Smooth muscle cell (in vitro differentiated cells): ENCODE measurements at regions not wholly inside any gene's neighbourhood (a gene's known extent, or its start where the extent isn't known, plus 50 kb on each side); places are given as distances from the start of the nearest gene placed in this dataset.

ENCODE experiments used
- DNase-seq: peaks from one replicate; lab custom pipeline; 2025; ENCODE audit not compliant: unreplicated experiment; lab: John Stamatoyannopoulos, UW
- H2AFZ ChIP-seq: fragments of 200-600 bp; sonication (generic); 2 replicates; pipeline ENCODE4 v1.6.0; 2016; ENCODE audit warnings: antibody characterized with exemption, low read depth, mild to moderate bottlenecking
- H3F3A ChIP-seq: fragments of 200-600 bp; sonication (generic); 2 replicates; pipeline ENCODE4 v1.6.0; 2017; ENCODE audit warnings: antibody characterized with exemption, low read depth
- H3K27ac ChIP-seq: fragments of 200-600 bp; sonication (generic); 2 replicates; pipeline ENCODE4 v1.5.1; 2016; ENCODE audit warnings: low read depth, mild to moderate bottlenecking
- H3K27me3 ChIP-seq: fragments of 200-600 bp; sonication (generic); 2 replicates; pipeline ENCODE4 v1.6.1; 2016; ENCODE audit warnings: low read depth, mild to moderate bottlenecking
- H3K36me3 ChIP-seq: fragments of 200-600 bp; sonication (generic); 2 replicates; pipeline ENCODE4 v1.5.1; 2016; ENCODE audit warnings: low read depth
- H3K4me1 ChIP-seq: fragments of 200-600 bp; sonication (generic); 2 replicates; pipeline ENCODE4 v1.5.1; 2016; ENCODE audit warnings: low read depth
- H3K4me2 ChIP-seq: fragments of 200-600 bp; sonication (generic); 2 replicates; pipeline ENCODE4 v1.6.0; 2016; ENCODE audit warnings: mild to moderate bottlenecking
- H3K4me3 ChIP-seq: fragments of 200-600 bp; sonication (generic); 2 replicates; pipeline ENCODE4 v1.5.1; 2016; ENCODE audit warnings: mild to moderate bottlenecking
- H3K79me2 ChIP-seq: fragments of 200-600 bp; sonication (generic); 2 replicates; pipeline ENCODE4 v1.6.0; 2016; ENCODE audit warnings: low read depth, mild to moderate bottlenecking
- H3K9ac ChIP-seq: fragments of 200-600 bp; sonication (generic); 2 replicates; pipeline ENCODE4 v1.6.0; 2016; ENCODE audit warnings: low read depth
- H3K9me3 ChIP-seq: fragments of 200-600 bp; sonication (generic); replicated peaks from 2 replicates; pipeline ENCODE4 v1.5.1; 2016; ENCODE audit warnings: low read depth
- H4K20me1 ChIP-seq: fragments of 200-600 bp; sonication (generic); 2 replicates; pipeline ENCODE4 v1.6.0; 2016; ENCODE audit warnings: low read depth
- CTCF ChIP-seq: fragments of 200-600 bp; sonication (generic); IDR thresholded peaks from 2 replicates; pipeline ENCODE4 v1.5.1; 2017; ENCODE audit warnings: borderline replicate concordance, mild to moderate bottlenecking, antibody characterized with exemption; ENCODE audit not compliant: insufficient read depth, poor library complexity, severe bottlenecking
- WGBS: methylation state at CpG from one replicate; pipeline ENCODE4 v1.1.7; 2016; ENCODE audit warnings: low lambda C conversion rate; 5-methylcytosine and 5-hydroxymethylcytosine counted together

- H3K9ac ChIP-seq: no peak overlapping the region
- no peak for TF ChIP-seq CTCF
- H3K27me3 ChIP-seq: no peaks in the 10 kb centered on the region
- WGBS: 77% methylated on average over 8 of the region's 8 CpGs
- H3K36me3 ChIP-seq: no peaks in the 10 kb centered on the region
- no peak overlapping the region for H3K27ac ChIP-seq
- no peak overlapping the region for H3K4me3 ChIP-seq
- H3K4me1 ChIP-seq: peaks cover 2% of the 10 kb centered on the region
- no peaks in the 10 kb centered on the region for H4K20me1 ChIP-seq
- no peaks in the 10 kb centered on the region for H3K9me3 ChIP-seq
- peaks cover 6% of the 10 kb centered on the region for H3F3A ChIP-seq
- H3K79me2 ChIP-seq: no peaks in the 10 kb centered on the region
- no peak for DNase-seq
- no peak overlapping the region for H3K4me2 ChIP-seq
- no peak overlapping the region for H2AFZ ChIP-seq
These were observed 86.8 kb upstream of the CHST15 start for GRCh38 chr10:124180044-124180745.

- WGBS: 99% methylated on average over 3 of the region's 3 CpGs
These were observed 86.1 kb upstream of the CHST15 start for GRCh38 chr10:124179308-124180043.

GRCh38 chr10:124177180-124177518, 83.8 kb upstream of the CHST15 start:
- no peak for TF ChIP-seq CTCF
- no peak for DNase-seq
- peak overlapping the region; percentile 12 for H3K4me2 ChIP-seq

More at GRCh38 chr10:124179308-124180043, 86.1 kb upstream of the CHST15 start:
- no peak overlapping the region for H3K9ac ChIP-seq
- H3K9me3 ChIP-seq: no peaks in the 10 kb centered on the region
- H3K4me2 ChIP-seq: no peak overlapping the region
- H3F3A ChIP-seq: peaks cover 6% of the 10 kb centered on the region
- H4K20me1 ChIP-seq: no peaks in the 10 kb centered on the region
- no peaks in the 10 kb centered on the region for H3K36me3 ChIP-seq
- no peak for TF ChIP-seq CTCF
- H3K4me1 ChIP-seq: peaks cover 7% of the 10 kb centered on the region
- no peak overlapping the region for H3K4me3 ChIP-seq
- H3K79me2 ChIP-seq: no peaks in the 10 kb centered on the region
- no peak for DNase-seq
- no peaks in the 10 kb centered on the region for H3K27me3 ChIP-seq
- H2AFZ ChIP-seq: no peak overlapping the region
- no peak overlapping the region for H3K27ac ChIP-seq

More at GRCh38 chr10:124177180-124177518, 83.8 kb upstream of the CHST15 start:
- WGBS: 66% methylated on average over 5 of the region's 5 CpGs
- Histone ChIP-seq H3K27ac (peak overlapping the region; percentile 56), H3K9ac (no peak overlapping the region), H4K20me1 (no peaks in the 10 kb centered on the region), H3K36me3 (no peaks in the 10 kb centered on the region), H3F3A (peaks cover 6% of the 10 kb centered on the region), H2AFZ (no peak overlapping the region), H3K4me3 (no peak overlapping the region), H3K9me3 (no peaks in the 10 kb centered on the region), H3K4me1 (peaks cover 7% of the 10 kb centered on the region), H3K79me2 (no peaks in the 10 kb centered on the region), H3K27me3 (no peaks in the 10 kb centered on the region)
